IPS-18a (cell line): ENCODE measurements at regions not wholly inside any gene's neighbourhood (a gene's known extent, or its start where the extent isn't known, plus 50 kb on each side); places are given as distances from the start of the nearest gene placed in this dataset.
"Not testable (repeated sequence)": the region's sequence is repeated elsewhere in the genome, so short reads cannot be mapped to it uniquely, and the experiment has no call there.

Experiments
- H3K27ac ChIP-seq: one replicate; pipeline ENCODE4 v1.5.1; 2013; ENCODE audit warnings: low read length
- H3K27me3 ChIP-seq: one replicate; pipeline ENCODE4 v1.6.1; 2013; ENCODE audit warnings: mild to moderate bottlenecking, low read length; ENCODE audit not compliant: control insufficient read depth, insufficient read depth
- H3K36me3 ChIP-seq: one replicate; pipeline ENCODE4 v1.6.1; 2013; ENCODE audit warnings: low read depth, low read length; ENCODE audit not compliant: control insufficient read depth
- H3K4me1 ChIP-seq: one replicate; pipeline ENCODE4 v1.6.1; 2013; ENCODE audit warnings: low read depth, low read length; ENCODE audit not compliant: control insufficient read depth
- H3K4me3 ChIP-seq: one replicate; pipeline ENCODE4 v1.5.1; 2013; ENCODE audit warnings: low read length
- H3K9ac ChIP-seq: one replicate; pipeline ENCODE4 v1.6.1; 2013; ENCODE audit warnings: mild to moderate bottlenecking, low read length, moderate library complexity
- H3K9me3 ChIP-seq: one replicate; pipeline ENCODE4 v1.6.1; 2013; ENCODE audit warnings: low read depth, low read length; ENCODE audit not compliant: control insufficient read depth

GRCh38 chr4:33829356-33829755 lies 2415.0 kb downstream of the ARAP2 start:
- H3K36me3 ChIP-seq, H3K9me3 ChIP-seq, H3K4me1 ChIP-seq, H3K27me3 ChIP-seq, H3K9ac ChIP-seq, H3K4me3 ChIP-seq, H3K27ac ChIP-seq: not testable (repeated sequence)

- no peak overlapping the region for H3K27ac ChIP-seq
- no peak overlapping the region for H3K4me3 ChIP-seq
- no peaks in the 10 kb centered on the region for H3K4me1 ChIP-seq
- H3K9ac ChIP-seq: no peak overlapping the region
- H3K27me3 ChIP-seq: no peaks in the 10 kb centered on the region
- H3K36me3 ChIP-seq: no peaks in the 10 kb centered on the region
- no peaks in the 10 kb centered on the region for H3K9me3 ChIP-seq
Observed at GRCh38 chr4:33831442-33832066, 2412.8 kb downstream of the ARAP2 start.

- not testable (repeated sequence) for H3K4me3 ChIP-seq, H3K9me3 ChIP-seq, H3K27ac ChIP-seq, H3K27me3 ChIP-seq, H3K36me3 ChIP-seq, H3K9ac ChIP-seq, H3K4me1 ChIP-seq
Observed at GRCh38 chr4:33835764-33836163, 2408.6 kb downstream of the ARAP2 start.

- H3K36me3 ChIP-seq: no peaks in the 10 kb centered on the region
- peaks cover 10% of the 10 kb centered on the region for H3K4me1 ChIP-seq
- H3K27me3 ChIP-seq: no peaks in the 10 kb centered on the region
- no peak overlapping the region for H3K27ac ChIP-seq
- no peak overlapping the region for H3K9ac ChIP-seq
- no peak overlapping the region for H3K4me3 ChIP-seq
- no peaks in the 10 kb centered on the region for H3K9me3 ChIP-seq
Observed at GRCh38 chr4:33837043-33837838, 2407.1 kb downstream of the ARAP2 start.

- Histone ChIP-seq H3K9ac (peak overlapping the region; percentile 12), H3K9me3 (peaks cover 2% of the 10 kb centered on the region), H3K27ac (no peak overlapping the region), H3K4me1 (peaks cover 10% of the 10 kb centered on the region), H3K36me3 (no peaks in the 10 kb centered on the region), H3K27me3 (no peaks in the 10 kb centered on the region), H3K4me3 (peak overlapping the region; percentile 28)
Observed at GRCh38 chr4:33841120-33841519, 2403.2 kb downstream of the ARAP2 start.

- Histone ChIP-seq H3K9ac (no peak overlapping the region), H3K27ac (no peak overlapping the region), H3K4me3 (no peak overlapping the region), H3K27me3 (no peaks in the 10 kb centered on the region), H3K9me3 (no peaks in the 10 kb centered on the region), H3K4me1 (no peaks in the 10 kb centered on the region), H3K36me3 (no peaks in the 10 kb centered on the region)
Observed at GRCh38 chr4:33850371-33850902, 2393.9 kb downstream of the ARAP2 start.

- not testable (repeated sequence) for H3K4me3 ChIP-seq, H3K9ac ChIP-seq, H3K9me3 ChIP-seq, H3K4me1 ChIP-seq, H3K27me3 ChIP-seq, H3K27ac ChIP-seq, H3K36me3 ChIP-seq
Observed at GRCh38 chr4:33853670-33854069, 2390.6 kb downstream of the ARAP2 start.

- H3K36me3 ChIP-seq: no peaks in the 10 kb centered on the region
- no peak overlapping the region for H3K27ac ChIP-seq
- no peak overlapping the region for H3K4me3 ChIP-seq
- no peak overlapping the region for H3K9ac ChIP-seq
- H3K27me3 ChIP-seq: no peaks in the 10 kb centered on the region
- H3K4me1 ChIP-seq: no peaks in the 10 kb centered on the region
- H3K9me3 ChIP-seq: no peaks in the 10 kb centered on the region
Observed at GRCh38 chr4:33864290-33864859, 2379.9 kb downstream of the ARAP2 start.

GRCh38 chr4:33873791-33874190 lies 2370.5 kb downstream of the ARAP2 start:
- no peaks in the 10 kb centered on the region for H3K36me3 ChIP-seq

GRCh38 chr4:33878710-33879109 lies 2365.6 kb downstream of the ARAP2 start:
- H3K36me3 ChIP-seq: no peaks in the 10 kb centered on the region
- H3K4me1 ChIP-seq: no peaks in the 10 kb centered on the region
- H3K4me3 ChIP-seq: no peak overlapping the region
- no peaks in the 10 kb centered on the region for H3K9me3 ChIP-seq
- H3K9ac ChIP-seq: no peak overlapping the region
- no peak overlapping the region for H3K27ac ChIP-seq
- no peaks in the 10 kb centered on the region for H3K27me3 ChIP-seq

More at GRCh38 chr4:33873791-33874190, 2370.5 kb downstream of the ARAP2 start:
- no peak overlapping the region for H3K9ac ChIP-seq
- no peaks in the 10 kb centered on the region for H3K9me3 ChIP-seq
- no peak overlapping the region for H3K27ac ChIP-seq
- no peaks in the 10 kb centered on the region for H3K27me3 ChIP-seq
- H3K4me1 ChIP-seq: no peaks in the 10 kb centered on the region
- no peak overlapping the region for H3K4me3 ChIP-seq

- Histone ChIP-seq H3K9ac (no peak overlapping the region), H3K27ac (no peak overlapping the region), H3K9me3 (no peaks in the 10 kb centered on the region), H3K4me3 (no peak overlapping the region), H3K27me3 (no peaks in the 10 kb centered on the region), H3K36me3 (no peaks in the 10 kb centered on the region), H3K4me1 (no peaks in the 10 kb centered on the region)
Observed at GRCh38 chr4:33881176-33881575, 2363.1 kb downstream of the ARAP2 start.
